Endodermal cell (in vitro differentiated cells): ENCODE measurements at regions not wholly inside any gene's neighbourhood (a gene's known extent, or its start where the extent isn't known, plus 50 kb on each side); places are given as distances from the start of the nearest gene placed in this dataset.

Experiments used
- DNase-seq: peaks from one replicate; pipeline ENCODE4 v3.0.0-alpha.2; 2017
- H3K27ac ChIP-seq: 2 replicates; pipeline ENCODE4 v1.5.1; 2013; ENCODE audit warnings: mild to moderate bottlenecking, low read depth, low read length, moderate library complexity
- H3K27me3 ChIP-seq: 2 replicates; pipeline ENCODE4 v1.6.1; 2013; ENCODE audit warnings: mild to moderate bottlenecking, low read length, moderate library complexity; ENCODE audit not compliant: insufficient read depth, control insufficient read depth, poor library complexity, severe bottlenecking
- H3K36me3 ChIP-seq: 2 replicates; pipeline ENCODE4 v1.7.0; 2013; ENCODE audit warnings: mild to moderate bottlenecking, low read length, moderate library complexity; ENCODE audit not compliant: control insufficient read depth, insufficient read depth
- H3K4me1 ChIP-seq: one replicate; pipeline ENCODE4 v1.7.0; 2013; ENCODE audit warnings: low read length; ENCODE audit not compliant: control insufficient read depth, insufficient read depth
- H3K4me3 ChIP-seq: 2 replicates; pipeline ENCODE4 v1.5.1; 2013; ENCODE audit warnings: mild to moderate bottlenecking, low read length, moderate library complexity
- H3K9ac ChIP-seq: 2 replicates; pipeline ENCODE4 v1.6.1; 2013; ENCODE audit warnings: mild to moderate bottlenecking, low read length, moderate library complexity; ENCODE audit not compliant: poor library complexity, severe bottlenecking; ENCODE audit errors: extremely low read depth
- H3K9me3 ChIP-seq: 2 replicates; pipeline ENCODE4 v1.6.1; 2013; ENCODE audit warnings: mild to moderate bottlenecking, low read length, moderate library complexity; ENCODE audit not compliant: control insufficient read depth
- H3K27ac Mint-ChIP-seq: 2 replicates; pipeline ENCODE4 v1.8.0; 2020; ENCODE audit warnings: mixed read lengths
- H3K27me3 Mint-ChIP-seq: 2 replicates; pipeline ENCODE4 v1.8.0; 2021; ENCODE audit warnings: mild to moderate bottlenecking, mixed read lengths; ENCODE audit not compliant: insufficient read depth
- H3K36me3 Mint-ChIP-seq: 2 replicates; pipeline ENCODE4 v1.8.0; 2020; ENCODE audit warnings: low read depth, mixed read lengths
- H3K4me1 Mint-ChIP-seq: 2 replicates; pipeline ENCODE4 v1.8.0; 2020; ENCODE audit warnings: mixed read lengths
- H3K4me3 Mint-ChIP-seq: 2 replicates; pipeline ENCODE4 v1.8.0; 2020; ENCODE audit warnings: mild to moderate bottlenecking, moderate library complexity, mixed read lengths
- H3K9me3 Mint-ChIP-seq: 2 replicates; pipeline ENCODE4 v1.8.0; 2020; ENCODE audit warnings: mild to moderate bottlenecking, mixed read lengths
- WGBS, 2 experiments: methylation state at CpG; one replicate each; pipeline versions ENCODE4 v1.1.5 to v1.1.7; 2013; ENCODE audit warnings: missing lambda C conversion rate in 2 of 2, mixed read lengths in 1 of 2; ENCODE audit not compliant: insufficient coverage in 1 of 2, insufficient read length in 1 of 2; 5-methylcytosine and 5-hydroxymethylcytosine counted together
- TF ChIP-seq, protein P1 (sequence below): fragments of 200-600 bp; sonication (generic); conservative IDR thresholded peaks from 2 replicates; pipeline ENCODE4 v1.5.0; 2021; ENCODE audit warnings: antibody characterized with exemption, mild to moderate bottlenecking

DNA sequence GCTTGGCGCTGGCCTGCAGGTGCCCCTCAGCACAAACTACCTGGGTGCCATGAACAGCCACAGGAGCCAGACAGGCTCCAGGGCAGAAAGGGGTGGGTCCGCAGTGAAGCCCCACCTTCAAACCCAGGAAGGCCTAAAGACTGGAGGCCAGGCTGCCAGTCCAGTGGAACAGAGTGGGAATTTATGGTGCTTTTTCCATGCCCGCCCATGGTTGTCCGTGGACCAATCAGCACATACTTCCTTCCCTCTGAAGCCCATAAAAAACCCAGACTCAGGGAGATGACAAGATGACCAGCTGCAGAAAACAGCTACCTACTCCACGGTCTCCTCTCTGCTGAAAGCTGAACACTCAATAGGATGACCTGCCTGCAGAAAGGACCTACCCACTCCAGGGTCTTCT, 275.4 kb upstream of the ADRA1B start:
- no peaks in the 10 kb centered on the region for H3K36me3 Mint-ChIP-seq
- Histone ChIP-seq H3K4me3 (no peak overlapping the region), H3K4me1 (no peaks in the 10 kb centered on the region), H3K27ac (no peak overlapping the region), H3K9ac (no peak overlapping the region), H3K36me3 (no peaks in the 10 kb centered on the region), H3K9me3 (no peaks in the 10 kb centered on the region), H3K27me3 (no peaks in the 10 kb centered on the region)
- peaks cover 1% of the 10 kb centered on the region for H3K9me3 Mint-ChIP-seq
- H3K4me3 Mint-ChIP-seq, result no peak overlapping the region
- TF ChIP-seq, protein P1, sequence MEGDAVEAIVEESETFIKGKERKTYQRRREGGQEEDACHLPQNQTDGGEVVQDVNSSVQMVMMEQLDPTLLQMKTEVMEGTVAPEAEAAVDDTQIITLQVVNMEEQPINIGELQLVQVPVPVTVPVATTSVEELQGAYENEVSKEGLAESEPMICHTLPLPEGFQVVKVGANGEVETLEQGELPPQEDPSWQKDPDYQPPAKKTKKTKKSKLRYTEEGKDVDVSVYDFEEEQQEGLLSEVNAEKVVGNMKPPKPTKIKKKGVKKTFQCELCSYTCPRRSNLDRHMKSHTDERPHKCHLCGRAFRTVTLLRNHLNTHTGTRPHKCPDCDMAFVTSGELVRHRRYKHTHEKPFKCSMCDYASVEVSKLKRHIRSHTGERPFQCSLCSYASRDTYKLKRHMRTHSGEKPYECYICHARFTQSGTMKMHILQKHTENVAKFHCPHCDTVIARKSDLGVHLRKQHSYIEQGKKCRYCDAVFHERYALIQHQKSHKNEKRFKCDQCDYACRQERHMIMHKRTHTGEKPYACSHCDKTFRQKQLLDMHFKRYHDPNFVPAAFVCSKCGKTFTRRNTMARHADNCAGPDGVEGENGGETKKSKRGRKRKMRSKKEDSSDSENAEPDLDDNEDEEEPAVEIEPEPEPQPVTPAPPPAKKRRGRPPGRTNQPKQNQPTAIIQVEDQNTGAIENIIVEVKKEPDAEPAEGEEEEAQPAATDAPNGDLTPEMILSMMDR, result no peak
- H3K27ac Mint-ChIP-seq, result no peak overlapping the region
- H3K27me3 Mint-ChIP-seq, result no peaks in the 10 kb centered on the region
- no peaks in the 10 kb centered on the region for H3K4me1 Mint-ChIP-seq
- DNase-seq, result no peak
- WGBS, 2 experiments, result 91% methylated on average over 5 of the region's 5 CpGs; no CpG with 5 or more reads in 1 of the 2 experiments

DNA sequence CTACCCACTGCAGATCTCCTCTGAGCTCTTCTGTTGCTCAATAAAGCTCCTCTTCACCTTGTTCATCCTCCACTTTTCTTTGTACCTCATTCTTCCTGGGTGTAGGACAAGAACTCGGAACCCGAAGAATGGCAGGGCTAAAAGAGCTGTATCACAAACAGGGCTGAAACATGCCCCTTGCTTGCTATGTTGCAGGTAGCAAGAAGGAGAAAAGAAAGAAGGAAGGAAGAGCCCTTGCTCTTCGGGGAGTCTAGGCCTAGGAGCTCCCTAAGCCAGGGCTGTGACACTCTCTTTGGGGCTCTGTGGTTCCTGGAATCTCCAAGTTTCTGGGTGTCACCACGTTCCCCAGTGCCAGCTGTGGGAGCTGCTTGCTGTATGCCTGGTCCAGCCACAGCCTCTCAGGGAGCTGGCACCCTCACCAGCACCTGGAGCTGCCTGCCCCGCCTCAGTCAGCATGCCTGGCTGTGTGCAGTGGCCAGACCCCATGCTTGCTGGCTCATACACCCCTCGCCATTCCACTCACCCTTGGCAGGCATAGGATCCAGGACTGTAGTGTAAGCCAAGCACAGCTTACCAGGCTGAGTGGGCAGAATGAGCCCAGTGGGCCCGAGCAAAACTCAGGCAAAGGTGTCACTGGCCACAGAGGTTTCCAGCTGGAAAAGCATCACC, 274.8 kb upstream of the ADRA1B start:
- Mint-ChIP-seq H3K27ac (no peak overlapping the region), H3K4me3 (no peak overlapping the region), H3K36me3 (no peaks in the 10 kb centered on the region), H3K4me1 (no peaks in the 10 kb centered on the region), H3K9me3 (no peaks in the 10 kb centered on the region), H3K27me3 (no peaks in the 10 kb centered on the region)
- Histone ChIP-seq H3K9ac (no peak overlapping the region), H3K27ac (no peak overlapping the region), H3K9me3 (no peaks in the 10 kb centered on the region), H3K4me1 (no peaks in the 10 kb centered on the region), H3K27me3 (no peaks in the 10 kb centered on the region), H3K36me3 (no peaks in the 10 kb centered on the region), H3K4me3 (no peak overlapping the region)
- 90 to 92% methylated on average over 4 to 7 of the region's 7 CpGs for WGBS, 2 experiments
- TF ChIP-seq, protein P1, result no peak
- DNase-seq, result no peak

DNA sequence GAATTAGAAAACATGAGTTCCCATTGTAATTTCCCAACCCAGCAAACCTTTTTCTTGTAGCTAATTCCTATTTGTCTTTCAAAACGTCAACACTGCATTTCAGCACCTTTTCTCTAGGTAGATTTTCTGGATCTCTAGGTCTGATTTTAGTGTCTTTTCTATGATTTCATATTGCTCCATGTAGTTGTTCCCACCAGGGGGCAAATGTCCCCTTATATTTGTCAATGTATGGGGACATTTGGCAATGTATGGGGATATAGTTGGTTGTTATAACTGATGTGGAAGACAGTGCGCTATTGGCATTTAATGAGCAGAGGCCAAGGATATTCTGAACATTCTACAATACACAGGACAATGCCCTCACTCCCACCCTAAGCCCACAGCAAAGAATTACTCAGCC, 273.9 kb upstream of the ADRA1B start:
- no peak for DNase-seq
- WGBS, 2 experiments, result 94% methylated on average over 2 of the region's 2 CpGs; no CpG with 5 or more reads in 1 of the 2 experiments

More for the DNA sequence above, 273.9 kb upstream of the ADRA1B start:
- Histone ChIP-seq H3K9me3 (no peaks in the 10 kb centered on the region), H3K4me1 (no peaks in the 10 kb centered on the region), H3K27ac (no peak overlapping the region), H3K4me3 (no peak overlapping the region), H3K9ac (no peak overlapping the region), H3K27me3 (no peaks in the 10 kb centered on the region), H3K36me3 (no peaks in the 10 kb centered on the region)
- TF ChIP-seq, protein P1, result peak; percentile 29
- Mint-ChIP-seq H3K4me3 (no peak overlapping the region), H3K27me3 (no peaks in the 10 kb centered on the region), H3K4me1 (no peaks in the 10 kb centered on the region), H3K27ac (no peak overlapping the region), H3K36me3 (no peaks in the 10 kb centered on the region), H3K9me3 (no peaks in the 10 kb centered on the region)
